ENCODE measurements at regions not wholly inside any gene's neighbourhood (a gene's known extent, or its start where the extent isn't known, plus 50 kb on each side); places are given as distances from the start of the nearest gene placed in this dataset.
A peak's percentile ranks its signal among the peaks of the same experiment; 100 is the strongest.

DNA sequence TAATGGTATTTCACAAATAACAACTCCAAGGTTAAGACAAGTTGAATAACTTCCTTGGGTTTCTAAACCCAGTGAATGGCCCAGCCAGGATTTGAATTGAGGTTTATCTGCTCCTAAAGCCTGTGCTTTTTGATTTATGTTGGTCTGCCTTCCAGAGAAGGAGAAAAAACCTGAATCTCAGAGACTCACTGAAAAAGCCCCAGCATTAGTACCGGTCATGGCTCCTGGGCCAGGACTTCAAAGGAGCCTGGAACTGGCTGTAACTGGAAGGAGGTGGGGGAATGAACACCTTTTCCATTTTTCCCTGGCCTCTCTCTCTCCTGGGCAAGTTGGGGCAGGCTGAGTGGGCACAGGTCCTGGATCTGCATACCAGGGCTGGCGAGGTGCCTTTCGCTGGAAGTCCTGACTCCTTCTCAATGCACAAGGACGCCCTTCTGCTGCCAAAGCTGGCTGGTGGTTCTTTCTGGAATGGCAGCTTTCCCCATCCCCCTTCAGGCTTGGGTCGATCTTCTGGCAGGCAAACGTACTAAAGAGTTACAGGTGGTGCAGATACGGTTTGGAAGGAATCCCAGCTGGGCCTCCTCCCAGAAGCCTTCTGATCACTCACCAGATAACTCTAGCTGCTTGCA, 268.2 kb downstream of the PTEN start:
- no peak for DNase-seq (ENCODE audit: low read depth)

DNA sequence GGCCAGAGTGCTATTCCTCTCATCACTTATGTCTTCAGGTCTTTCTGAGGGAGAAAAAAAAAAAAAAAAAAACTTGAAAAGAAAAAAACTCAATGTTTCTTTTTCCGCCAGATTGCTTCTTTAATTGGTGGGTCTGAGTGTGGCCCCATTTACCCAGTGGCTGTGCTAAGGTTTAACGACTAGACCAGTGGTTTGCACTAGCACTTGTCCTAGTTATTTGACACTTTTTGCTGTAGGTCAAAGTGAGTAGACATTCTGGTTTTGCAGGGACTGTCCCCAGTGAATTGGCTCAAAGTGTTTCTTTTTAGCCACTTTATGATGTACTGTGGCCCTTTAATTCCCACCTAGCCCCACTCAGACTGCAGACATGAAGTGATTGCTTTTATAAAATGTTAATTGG, 273.3 kb downstream of the PTEN start:
- no peak for DNase-seq (ENCODE audit: low read depth)

DNA sequence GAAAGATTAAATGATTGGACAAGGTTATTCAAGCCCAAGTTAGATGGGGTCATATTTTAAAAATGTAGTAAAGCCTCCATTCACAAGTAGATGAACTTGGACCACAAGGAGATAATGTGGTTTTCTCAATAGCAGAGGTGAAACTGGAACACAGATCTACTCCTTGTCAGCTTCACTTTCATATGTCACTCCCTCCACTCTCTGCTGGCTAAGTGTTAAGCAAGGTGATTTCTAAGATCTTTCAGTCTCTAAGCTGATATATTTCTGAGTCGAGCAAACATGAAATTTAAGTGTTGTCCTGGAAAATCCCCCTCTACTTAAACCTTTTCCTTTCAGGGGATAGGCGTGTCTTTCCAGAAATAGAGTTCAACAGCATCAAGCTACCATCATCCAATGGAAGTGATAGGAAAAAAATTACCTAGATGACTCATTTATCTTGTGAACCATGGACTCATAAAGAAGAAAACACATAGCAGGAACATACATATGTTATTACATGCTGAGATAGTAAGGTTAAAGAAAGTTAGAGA, 275.0 kb downstream of the PTEN start:
- DNase-seq (ENCODE audit: low read depth), result no peak

DNA sequence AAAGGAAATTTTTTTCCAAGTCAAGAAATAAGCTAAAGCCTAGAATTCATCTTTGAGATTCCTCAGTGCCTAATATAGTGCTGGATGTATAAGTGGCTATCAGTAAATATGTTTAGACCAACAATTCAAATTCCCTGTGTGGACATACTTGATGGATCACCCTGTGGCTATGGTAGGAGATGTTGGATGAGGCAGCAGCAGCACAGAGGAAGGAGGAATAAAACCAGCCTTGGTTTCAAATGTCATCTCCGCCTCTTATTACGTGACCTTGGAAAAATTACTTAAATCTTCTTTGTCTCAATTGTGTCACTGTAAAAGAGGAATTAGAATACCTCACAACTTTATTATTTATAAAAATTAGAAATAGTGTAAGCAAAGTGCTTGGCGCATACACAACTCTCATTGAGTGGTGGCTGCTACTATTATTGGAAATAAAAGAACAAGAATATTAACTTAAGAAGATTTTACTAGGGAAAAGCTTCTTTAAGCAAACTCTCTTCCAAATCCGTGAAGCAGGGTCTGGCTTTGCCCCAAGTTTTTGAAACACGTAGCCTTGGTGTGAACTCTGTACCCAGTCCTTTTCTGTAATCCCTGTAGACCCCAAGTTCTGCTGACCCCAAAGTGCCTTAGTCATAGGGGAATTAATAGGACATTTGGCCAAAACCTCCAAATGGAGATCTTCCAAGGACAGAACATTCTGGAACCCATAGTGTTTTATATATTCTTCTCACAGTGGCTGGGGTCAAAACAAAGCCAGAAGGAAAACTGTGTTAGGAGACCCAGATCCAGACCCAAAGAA, 283.8 kb downstream of the PTEN start:
- DNase-seq (ENCODE audit: low read depth), result no peak

DNA sequence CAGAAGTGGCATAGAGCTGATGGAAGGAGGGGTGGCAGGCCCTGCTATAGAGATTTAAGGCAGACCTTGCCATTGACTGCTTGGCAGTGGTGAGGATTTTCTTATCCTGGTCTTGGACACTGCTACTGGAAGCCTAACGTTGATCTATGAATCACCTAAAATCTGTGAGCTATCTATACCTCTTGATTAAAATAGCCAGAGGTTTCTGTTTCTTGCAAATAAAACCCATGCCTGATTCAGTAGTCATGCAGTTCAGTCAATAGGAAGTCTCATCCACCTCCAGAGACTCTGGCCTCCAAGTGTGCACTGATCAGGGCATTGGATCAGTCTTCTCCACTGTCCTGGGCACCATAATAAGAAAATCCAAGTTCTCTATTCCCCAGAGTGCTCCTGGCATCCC, 286.5 kb downstream of the PTEN start:
- no peak for DNase-seq (ENCODE audit: low read depth)

DNA sequence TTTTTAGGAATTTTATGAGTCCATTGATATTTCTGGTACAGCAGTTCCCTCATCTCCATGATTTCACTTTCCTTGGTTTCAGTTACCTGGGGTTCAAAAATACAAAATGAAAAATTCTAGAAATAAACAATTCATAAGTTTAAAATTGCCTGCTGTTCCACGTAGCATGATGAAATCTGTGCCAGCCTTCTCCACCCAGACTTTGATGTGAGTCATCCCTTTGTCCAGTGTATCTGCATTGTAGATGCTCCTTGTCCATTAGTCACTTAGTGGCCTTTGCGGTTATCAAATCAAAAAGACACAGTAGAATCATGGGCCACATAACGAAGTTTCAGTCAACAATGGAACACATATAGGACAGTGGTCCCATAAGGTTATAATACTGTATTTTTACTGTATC, 286.9 kb downstream of the PTEN start:
- no peak for DNase-seq (ENCODE audit: low read depth)

DNA sequence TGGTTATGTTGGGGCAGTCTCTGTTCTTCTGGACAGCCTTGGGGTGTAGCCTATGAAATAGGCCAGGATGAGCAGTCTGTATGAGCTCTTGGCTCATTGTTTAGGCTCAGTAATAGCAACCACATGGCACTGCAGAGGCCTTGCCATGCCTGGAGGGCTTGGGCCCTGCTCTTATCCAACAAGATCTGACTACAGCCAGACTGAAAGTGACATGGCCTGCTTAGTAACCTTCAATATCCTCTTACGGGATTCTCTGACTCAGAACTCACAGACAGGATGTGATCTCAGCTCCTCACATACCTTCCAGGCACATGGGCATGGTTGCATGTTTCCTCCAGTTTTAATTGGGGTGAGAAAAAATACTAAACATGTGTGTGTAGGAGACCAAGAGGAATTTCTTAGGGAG, 289.3 kb downstream of the PTEN start:
- DNase-seq (ENCODE audit: low read depth), result peak; percentile 31

DNA sequence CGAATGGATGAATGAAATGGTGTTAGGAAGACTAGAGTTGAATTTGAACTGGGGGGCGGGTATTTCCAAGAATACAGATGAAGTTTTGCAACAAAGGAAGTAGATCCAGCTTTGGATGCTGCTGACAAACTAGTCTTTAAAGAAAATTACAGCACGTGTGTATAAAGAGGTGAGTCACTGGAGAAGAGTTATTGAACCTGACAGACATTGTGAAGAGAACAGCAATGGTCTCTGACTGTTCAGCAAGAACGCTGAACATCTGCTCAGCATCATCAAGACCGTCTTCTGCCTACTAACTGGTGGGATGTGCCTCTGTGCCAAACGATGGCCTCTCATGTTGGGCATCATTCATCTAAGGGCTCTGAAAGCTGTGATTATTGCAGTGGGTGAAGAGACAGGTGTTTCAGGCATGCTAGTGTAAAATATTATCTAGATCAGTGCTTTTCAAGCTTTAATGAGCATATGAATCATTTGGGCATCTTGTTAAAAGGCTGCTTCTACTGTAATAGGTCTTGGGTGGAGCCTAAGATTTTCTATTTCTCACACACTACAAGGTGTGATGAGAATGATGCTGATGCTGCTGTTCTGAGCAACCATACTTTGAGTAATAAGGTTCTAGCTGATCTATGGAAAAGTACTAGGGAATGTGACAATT, 291.3 kb downstream of the PTEN start:
- DNase-seq (ENCODE audit: low read depth), result no peak

DNA sequence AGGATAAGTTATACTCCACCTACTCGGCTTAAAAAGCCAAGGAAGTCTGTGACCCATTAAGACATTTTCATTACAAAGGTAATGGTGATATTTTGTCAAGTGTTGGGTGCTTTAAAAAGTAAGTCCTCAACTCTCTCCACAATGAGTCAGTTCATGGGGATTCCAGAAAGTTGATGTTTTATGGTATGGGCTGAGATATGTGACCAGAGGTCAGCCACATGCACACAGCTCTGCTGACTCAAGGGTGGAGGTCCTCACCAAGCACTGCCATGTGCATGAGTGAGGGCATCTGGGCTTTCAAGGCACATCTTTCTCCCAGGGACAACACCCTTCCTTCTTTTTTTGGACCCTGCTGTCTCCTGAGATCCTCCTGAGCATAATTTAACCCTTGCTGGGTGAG, 292.9 kb downstream of the PTEN start:
- DNase-seq (ENCODE audit: low read depth), result no peak

DNA sequence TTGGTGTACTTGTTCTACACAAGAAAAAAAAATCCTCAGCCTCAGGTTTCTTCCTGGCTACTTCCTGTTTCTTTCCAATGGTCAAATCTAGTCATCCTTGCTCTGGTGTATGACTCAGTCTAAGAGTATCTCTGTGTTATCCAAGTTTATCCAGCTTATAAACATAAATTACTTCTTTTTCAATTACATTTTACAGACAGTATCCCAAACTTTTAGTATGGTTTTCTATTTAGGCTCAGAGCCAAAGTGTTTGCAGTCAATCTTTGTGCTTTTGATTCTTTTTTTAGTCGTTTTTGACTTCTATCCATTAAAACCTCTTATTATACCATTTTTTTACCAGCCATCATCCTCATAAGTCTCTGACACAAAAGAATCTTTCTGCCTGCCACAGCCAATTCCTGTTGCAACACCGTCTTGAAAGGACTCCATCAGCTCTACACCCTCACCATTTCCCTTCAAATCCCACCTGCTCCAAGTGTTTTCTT, 294.6 kb downstream of the PTEN start:
- no peak for DNase-seq (ENCODE audit: low read depth)

DNA sequence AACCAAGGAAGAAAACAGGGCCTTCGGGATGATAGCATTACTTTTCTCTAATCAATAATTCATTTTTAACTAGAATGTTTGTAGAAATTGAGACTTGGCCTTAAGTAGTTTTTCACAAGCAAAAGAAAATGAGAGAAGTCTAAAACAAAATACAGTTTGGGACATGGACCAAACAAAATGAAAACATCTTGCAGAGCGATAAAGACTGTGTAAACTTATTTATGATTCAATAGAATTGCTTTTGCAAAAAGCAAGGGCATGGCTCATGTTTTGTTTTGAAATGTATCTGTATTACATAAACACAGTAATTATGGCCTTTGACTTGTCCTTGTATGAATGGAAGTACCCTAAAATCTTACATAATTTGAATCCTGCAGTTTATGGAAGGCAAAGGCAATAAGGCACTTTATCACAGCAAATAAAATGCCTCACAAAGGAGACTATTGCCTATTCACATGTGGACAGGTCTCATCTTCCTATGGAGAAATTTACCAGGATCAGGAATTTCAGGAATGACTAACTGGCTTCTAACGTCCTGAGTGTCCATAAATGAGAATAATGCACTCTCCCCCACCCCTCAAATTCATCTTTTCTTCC, 295.2 kb downstream of the PTEN start:
- no peak for DNase-seq (ENCODE audit: low read depth)

DNA sequence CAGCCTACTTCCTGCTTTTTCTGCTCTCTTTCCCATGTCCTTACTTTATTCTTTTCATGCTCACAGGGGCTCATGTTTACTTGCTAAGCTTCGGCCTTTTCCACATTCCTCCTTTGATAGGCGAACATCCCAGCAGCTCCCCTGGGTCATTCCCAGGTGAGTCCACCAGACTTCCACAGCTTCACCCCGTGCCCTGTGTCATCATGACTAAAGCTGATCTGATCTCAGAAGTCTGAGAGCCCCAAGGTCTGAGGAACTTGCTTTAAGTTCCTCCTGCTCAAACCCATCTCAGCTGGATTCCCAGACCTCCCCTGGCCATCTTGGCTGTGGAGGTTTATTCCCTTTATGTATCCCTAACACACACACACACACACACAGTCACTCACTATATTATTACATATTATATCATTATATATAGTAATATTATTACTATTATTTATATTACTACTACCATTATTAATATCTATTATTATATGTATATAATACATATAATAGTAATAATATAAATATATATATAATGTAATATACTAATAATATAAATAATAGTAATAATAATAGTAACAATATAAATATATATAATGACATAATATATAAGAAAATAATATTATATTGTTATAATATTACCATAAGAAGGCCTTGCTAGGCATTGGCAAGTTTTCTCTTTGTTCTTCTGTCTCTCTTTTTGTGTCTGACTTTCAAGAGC, 295.9 kb downstream of the PTEN start:
- no peak for DNase-seq (ENCODE audit: low read depth)

DNA sequence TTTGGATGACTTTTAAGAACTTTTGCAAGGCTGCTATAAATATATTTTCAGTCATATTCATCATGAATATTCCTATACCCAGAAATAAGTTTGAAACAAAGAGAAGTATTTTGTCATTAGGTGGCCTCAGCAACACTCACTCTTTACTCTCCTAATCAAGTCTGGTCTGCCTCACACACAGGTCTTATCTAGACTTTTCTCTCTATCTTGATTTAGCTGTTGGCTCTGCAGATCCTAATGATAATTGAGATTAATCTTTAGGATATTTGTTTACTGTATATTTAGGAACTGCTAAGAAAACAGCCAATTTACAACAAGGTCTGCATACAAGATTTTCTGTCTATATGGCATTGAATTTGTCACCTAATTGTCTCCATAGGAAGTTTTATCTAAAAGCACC, 297.6 kb downstream of the PTEN start:
- DNase-seq (ENCODE audit: low read depth), result no peak

DNA sequence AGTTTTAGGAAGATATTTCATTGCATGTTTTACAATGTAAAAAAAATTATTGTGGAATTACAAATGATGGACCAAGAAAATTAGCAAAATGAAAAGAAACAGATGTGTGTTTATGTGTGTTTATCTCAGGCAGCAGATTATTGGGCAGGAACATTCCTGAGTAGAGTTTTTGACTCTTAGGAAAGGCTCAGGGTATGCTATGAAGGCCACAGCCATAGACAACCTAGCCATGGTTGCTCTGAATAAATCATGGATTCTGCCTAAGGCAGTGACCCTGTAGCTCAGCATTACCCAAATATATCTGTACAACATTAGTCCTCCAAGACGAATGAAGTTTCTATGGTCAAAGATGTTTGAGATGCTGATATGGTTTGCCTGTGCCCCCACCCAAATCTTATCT, 298.3 kb downstream of the PTEN start:
- DNase-seq (ENCODE audit: low read depth), result no peak

DNA sequence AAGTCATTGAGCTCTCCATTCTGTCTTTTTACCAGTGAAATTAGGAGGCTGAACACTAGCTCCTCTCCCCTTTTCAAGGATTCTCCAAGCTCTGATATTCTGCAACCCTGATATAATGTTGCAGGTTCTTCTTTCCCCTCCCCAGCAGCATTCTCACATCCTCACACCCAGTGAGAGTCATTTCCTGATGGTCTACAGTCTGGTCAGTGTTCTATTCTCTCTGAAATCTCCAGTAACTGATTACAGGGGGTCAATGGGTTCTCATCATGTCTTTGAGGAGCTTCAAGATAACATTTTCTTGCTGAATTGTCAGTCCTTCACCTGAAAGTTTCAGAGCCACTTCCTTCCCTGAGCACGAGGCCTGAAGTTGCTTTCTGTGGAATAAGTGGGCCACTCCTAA, 299.4 kb downstream of the PTEN start:
- no peak for DNase-seq (ENCODE audit: low read depth)

DNA sequence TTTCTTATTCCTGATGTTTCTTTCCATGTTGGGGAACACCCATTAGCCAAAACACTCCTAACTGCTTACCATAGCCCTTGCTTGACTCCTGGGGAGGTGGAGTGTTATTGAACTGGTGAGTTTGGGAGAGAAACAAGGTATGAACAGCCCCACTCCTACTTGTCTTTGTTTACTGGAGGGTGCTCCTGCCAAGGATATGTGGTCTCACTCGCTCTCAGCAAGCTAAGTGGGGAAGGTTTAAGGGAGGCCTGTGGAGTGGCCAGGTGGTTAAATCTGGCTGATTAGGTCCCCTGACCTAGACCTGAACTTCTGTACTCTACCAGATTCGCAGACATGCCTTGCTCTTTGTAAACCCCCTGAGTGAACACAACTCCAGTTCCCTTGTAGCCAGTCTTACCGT, 300.1 kb downstream of the PTEN start:
- no peak for DNase-seq (ENCODE audit: low read depth)

DNA sequence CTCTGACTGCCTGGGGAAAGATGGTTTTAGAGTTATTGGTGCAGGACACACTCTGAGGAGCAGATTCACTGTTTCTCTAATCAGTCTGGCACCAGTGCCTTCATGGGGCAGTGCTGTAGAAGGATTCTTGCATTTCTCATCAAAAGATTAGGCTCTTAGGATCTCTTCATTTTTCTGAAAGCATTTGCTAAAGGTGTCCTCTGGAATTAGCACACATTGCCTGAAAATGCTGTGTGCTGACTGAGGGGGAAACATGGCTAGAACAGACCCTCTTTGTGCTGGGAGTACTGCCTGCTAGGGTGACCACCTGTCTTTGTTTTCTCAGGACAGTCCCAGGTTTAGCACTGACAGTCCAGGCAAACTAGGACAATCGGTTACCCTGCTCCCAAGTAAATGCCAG, 301.0 kb downstream of the PTEN start:
- DNase-seq (ENCODE audit: low read depth), result no peak

DNA sequence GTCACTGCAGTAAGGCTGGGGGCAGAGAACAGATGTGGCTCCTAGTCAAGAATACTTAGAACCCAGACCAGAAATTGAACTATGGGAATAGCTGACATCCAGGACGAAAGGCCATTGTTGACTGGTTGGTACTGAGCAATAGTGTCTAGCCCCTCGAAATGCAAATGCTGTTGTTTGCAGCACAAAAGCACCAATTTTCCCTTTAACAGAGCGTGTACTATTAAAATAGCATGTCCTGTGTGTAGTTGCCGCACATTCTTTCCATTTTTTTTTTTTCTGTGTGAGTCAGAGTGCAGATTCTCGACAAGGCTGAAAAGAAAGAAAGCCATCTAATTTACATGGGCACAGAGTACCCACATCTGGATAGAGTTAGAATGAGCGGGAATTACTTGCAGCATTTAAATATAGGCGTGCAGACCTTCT, 302.4 kb downstream of the PTEN start:
- no peak for DNase-seq (ENCODE audit: low read depth)

DNA sequence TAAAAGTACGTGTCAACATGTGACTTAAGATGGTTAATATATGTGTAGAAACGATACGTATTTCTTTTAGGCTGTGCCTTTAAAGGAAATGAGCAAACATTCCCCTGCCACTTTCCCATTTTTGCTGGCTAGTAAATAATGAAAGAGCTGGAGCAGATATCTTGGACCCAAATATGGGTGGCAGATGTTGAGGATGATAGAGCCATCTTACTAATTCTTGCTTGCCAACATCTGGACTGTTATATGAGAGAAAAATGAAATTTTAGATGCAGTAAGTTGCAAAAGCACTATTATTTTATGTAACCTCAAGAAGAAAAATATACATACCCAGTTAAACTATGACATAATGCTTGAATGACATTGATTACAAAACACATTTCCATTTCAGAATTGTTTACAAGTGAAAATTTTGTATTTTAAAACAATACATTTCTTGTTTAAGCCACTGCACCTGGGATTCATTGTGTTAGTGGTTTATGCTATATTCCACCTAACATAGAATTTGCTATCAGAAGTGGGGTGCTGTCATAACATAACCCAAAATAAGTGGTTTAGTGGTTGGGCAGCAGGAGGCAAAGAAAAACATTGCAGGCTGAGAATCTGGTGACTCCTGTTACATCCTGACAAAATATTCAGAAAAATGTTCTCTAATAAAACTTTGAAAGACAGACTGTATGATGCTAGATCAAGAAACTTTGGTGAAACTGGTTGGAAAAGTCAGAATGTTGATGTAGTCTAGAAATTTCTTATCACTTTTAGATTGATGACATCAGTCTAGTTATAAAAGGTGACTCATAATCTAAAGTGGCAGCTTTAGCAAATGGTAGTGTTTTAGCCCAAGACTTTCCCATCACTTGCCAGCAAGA, 305.0 kb downstream of the PTEN start:
- DNase-seq (ENCODE audit: low read depth), result no peak

DNA sequence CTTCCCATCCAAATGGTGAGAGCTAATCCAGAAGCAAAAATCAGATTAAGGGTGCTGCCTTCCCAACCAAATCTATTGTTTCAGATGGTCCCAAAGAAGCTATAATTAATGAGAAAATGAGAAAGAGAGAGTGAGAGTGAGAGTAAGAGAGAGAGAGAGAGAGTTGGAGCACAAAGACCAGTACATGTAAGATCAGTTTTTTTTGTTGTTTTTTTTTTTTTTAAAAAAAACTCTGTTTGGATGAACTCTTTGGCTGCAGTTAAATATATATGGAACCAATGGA, 305.6 kb downstream of the PTEN start:
- no peak for DNase-seq (ENCODE audit: low read depth)

DNA sequence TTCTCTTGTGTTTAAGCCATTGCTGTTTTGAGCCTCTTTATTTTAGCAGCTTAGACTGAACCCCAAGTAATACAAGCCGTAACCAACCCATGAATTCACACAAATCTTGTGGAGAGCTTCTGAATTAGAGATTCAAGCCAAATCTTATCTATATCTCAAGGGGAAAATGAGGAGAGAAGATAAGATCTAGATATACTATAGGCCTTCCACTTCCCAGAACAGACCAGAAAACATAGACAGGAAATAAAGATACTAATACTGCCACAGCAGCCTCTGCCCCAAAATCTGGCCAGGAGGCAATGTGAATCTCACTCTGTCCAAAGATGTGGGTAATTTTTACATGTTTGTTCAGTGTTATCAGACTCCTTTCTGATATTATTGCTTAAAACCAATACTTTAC, 307.2 kb downstream of the PTEN start:
- DNase-seq (ENCODE audit: low read depth), result no peak

Measured in stimulated activated CD8-positive, alpha-beta memory T cell treated with anti-CD3 and anti-CD28 coated beads, Interleukin-7, amount 100 ng/mL, for 24 hours (primary cell).